ENCODE measurements at regions not wholly inside any gene's neighbourhood (a gene's known extent, or its start where the extent isn't known, plus 50 kb on each side); places are given as distances from the start of the nearest gene placed in this dataset.

DNA sequence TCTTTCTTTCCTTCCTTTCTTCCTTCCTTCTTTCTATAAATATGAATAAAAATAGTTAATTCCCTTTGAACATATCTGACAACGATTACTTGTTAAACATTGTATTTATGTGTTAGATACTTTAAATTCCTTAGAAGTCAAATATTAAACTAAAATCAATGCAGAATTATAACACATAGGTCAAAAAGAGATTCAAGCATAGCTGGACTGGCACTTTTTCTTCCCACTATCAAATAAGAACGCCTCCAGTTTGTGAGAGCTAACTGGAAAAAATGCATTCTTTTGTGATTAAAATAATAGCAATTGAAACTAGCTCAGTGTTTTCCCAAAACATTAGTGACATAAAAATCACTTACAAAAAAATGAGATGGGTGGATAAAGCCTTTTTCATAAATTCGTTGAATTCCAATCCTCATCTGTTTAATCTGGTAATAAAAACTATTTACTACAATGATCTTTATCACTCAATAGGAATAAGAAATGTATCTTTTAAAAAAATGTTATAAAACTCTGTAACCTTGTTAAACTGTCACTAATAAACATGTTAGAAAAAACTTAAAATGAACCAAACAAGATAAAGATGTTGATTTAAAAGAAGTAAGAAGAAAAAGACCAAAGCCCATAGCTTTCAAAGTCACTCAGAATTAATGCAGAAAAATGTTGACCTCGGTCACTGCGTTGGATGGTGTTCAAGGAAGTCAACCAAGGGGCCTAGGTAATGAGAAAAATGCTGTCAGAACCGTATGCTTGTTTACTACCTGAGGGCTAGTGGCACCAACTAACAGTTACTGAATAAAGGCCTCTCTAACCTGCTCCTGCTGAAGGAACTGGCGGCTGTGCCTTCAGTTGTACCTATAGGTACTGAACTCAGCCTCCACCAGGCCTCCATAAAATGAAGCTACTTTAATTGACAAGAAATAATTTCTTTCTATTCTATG is 1039.5 kb upstream of the SLC10A2 start:
- in situ Hi-C loops (cut with HindIII; ENCODE audit: low sequenced_read_pairs) = no loop called here
- TF ChIP-seq, protein P1, sequence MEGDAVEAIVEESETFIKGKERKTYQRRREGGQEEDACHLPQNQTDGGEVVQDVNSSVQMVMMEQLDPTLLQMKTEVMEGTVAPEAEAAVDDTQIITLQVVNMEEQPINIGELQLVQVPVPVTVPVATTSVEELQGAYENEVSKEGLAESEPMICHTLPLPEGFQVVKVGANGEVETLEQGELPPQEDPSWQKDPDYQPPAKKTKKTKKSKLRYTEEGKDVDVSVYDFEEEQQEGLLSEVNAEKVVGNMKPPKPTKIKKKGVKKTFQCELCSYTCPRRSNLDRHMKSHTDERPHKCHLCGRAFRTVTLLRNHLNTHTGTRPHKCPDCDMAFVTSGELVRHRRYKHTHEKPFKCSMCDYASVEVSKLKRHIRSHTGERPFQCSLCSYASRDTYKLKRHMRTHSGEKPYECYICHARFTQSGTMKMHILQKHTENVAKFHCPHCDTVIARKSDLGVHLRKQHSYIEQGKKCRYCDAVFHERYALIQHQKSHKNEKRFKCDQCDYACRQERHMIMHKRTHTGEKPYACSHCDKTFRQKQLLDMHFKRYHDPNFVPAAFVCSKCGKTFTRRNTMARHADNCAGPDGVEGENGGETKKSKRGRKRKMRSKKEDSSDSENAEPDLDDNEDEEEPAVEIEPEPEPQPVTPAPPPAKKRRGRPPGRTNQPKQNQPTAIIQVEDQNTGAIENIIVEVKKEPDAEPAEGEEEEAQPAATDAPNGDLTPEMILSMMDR (IDR thresholded peaks at IDR 0.05; ENCODE audit: low read depth, low read length) = no peak
- H3K4me3 ChIP-seq (ENCODE audit: low read depth, low read length) = no peak overlapping the region
- DNase-seq (ENCODE audit: low read depth, low spot score) = no peak

- in situ Hi-C loops (cut with HindIII; ENCODE audit: low sequenced_read_pairs) = no loop called here
- no peak for DNase-seq (ENCODE audit: low read depth, low spot score)
- TF ChIP-seq, protein P1 (IDR thresholded peaks at IDR 0.05; ENCODE audit: low read depth, low read length) = no peak
- H3K4me3 ChIP-seq (ENCODE audit: low read depth, low read length) = no peak overlapping the region
Observed at GRCh38 chr13:104099750-104100149, 1033.5 kb upstream of the SLC10A2 start.

DNA sequence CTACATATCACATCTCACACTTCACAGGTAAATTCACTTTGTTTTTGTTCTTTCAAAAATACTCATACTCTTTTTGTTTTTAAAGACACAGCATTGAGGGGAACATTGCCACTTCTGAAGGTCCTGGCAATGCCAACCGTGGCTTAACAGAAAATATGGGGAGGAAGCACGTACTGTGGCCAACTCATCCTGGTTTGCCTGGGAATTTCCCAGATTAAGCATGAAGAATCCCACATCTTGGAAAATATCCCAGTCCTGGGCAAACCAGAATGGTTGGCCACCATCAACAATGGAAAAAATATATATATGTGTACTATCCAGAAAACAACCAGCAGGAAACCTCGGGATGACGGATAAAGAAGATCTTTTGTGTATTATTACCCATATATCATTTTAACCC is 1032.2 kb upstream of the SLC10A2 start:
- TF ChIP-seq, protein P1 (IDR thresholded peaks at IDR 0.05; ENCODE audit: low read depth, low read length) = no peak
- in situ Hi-C loops (cut with HindIII; ENCODE audit: low sequenced_read_pairs) = no loop called here
- no peak for DNase-seq (ENCODE audit: low read depth, low spot score)
- no peak overlapping the region for H3K4me3 ChIP-seq (ENCODE audit: low read depth, low read length)

DNA sequence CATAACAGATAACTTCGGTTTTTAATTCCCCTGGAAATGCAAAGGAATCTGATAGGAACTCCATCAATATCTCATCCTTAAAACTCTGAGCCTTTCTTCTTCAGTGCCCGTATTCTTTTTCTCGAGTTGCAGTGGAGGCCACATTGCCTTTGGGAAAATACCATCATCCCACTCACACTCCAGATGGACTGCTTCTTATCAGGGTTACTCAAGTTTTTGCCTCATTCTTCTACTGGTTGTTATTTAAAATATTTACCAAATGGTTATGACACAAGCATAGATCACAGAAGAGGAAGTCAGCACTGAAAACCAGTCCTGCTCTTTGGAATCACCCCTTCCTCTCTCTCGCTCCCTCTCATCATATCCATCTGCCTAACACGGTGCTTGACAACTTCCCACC is 1020.5 kb upstream of the SLC10A2 start:
- in situ Hi-C loops (cut with HindIII; ENCODE audit: low sequenced_read_pairs) = no loop called here
- H3K4me3 ChIP-seq (ENCODE audit: low read depth, low read length) = no peak overlapping the region
- DNase-seq (ENCODE audit: low read depth, low spot score) = no peak
- TF ChIP-seq, protein P1 (IDR thresholded peaks at IDR 0.05; ENCODE audit: low read depth, low read length) = no peak

DNA sequence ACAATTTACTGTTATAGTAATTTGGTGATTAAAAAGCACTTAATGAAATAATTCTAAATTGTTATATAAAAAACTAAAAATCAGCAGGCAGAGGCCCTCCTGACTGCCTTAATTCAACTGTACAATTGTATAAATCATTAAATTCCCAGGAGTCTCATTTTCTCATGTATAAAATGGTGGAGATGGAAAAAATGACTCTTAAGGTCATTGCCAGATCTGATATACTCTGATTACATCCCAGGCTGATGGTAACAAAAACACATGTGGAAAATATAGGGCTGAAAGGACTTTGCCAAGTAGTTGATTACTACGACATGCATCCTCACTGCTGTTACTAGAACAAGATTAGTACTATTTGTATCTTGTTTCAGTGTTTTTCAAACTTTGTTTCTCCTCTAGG is 1020.0 kb upstream of the SLC10A2 start:
- DNase-seq (ENCODE audit: low read depth, low spot score) = no peak
- TF ChIP-seq, protein P1 (IDR thresholded peaks at IDR 0.05; ENCODE audit: low read depth, low read length) = no peak
- H3K4me3 ChIP-seq (ENCODE audit: low read depth, low read length) = no peak overlapping the region
- in situ Hi-C loops (cut with HindIII; ENCODE audit: low sequenced_read_pairs) = no loop called here

- H3K4me3 ChIP-seq (ENCODE audit: low read depth, low read length) = no peak overlapping the region
- TF ChIP-seq, protein P1 (IDR thresholded peaks at IDR 0.05; ENCODE audit: low read depth, low read length) = no peak
- no peak for DNase-seq (ENCODE audit: low read depth, low spot score)
- in situ Hi-C loops (cut with HindIII; ENCODE audit: low sequenced_read_pairs) = no loop called here
Observed at GRCh38 chr13:104085611-104086010, 1019.4 kb upstream of the SLC10A2 start.

Measured in astrocyte of the spinal cord (primary cell).